SKM-1 (cell line): ENCODE measurements at regions not wholly inside any gene's neighbourhood (a gene's known extent, or its start where the extent isn't known, plus 50 kb on each side); places are given as distances from the start of the nearest gene placed in this dataset.

Source experiments
- DNase-seq: peaks from one replicate; lab custom pipeline; 2025; ENCODE audit not compliant: unreplicated experiment; lab: John Stamatoyannopoulos, UW

DNA sequence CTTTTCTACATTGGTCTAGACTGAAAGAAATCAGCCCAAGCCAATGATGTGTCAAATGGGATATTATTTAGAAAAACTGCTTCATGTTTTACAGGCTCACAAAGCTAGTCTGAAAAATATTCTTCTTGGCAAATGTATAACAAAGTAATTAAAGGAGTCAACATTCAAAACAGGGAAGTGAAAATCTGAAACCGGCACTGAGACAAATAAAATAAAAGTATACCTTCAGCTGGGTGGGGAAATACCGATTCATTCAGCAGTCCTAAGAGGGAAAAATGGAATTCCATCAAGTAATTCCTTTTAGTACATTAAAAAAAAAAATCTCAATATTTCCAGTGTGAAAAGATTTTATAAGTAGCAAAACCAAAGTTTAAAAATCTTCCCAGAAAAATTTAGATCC is 259.6 kb upstream of the SLC24A2 start:
- no peak for DNase-seq

DNA sequence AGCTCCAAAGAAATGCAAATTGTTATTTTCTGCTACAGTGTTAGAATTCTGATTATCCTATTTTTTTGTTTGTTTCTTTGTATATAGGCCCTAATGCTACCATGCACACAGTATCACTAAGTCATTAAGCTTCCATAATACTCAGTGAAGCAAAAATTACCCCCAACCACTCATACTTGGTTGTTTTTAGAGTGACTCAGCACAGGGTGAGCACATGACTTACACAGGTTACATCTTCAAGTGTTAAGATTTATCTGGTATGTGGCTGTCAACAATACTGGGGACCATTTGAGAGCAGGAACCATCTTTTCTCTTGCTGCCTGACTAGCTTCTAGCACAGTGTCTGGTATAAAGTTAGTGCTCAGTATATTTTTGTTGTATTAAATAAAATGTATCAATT is 255.8 kb upstream of the SLC24A2 start:
- DNase-seq = no peak

DNA sequence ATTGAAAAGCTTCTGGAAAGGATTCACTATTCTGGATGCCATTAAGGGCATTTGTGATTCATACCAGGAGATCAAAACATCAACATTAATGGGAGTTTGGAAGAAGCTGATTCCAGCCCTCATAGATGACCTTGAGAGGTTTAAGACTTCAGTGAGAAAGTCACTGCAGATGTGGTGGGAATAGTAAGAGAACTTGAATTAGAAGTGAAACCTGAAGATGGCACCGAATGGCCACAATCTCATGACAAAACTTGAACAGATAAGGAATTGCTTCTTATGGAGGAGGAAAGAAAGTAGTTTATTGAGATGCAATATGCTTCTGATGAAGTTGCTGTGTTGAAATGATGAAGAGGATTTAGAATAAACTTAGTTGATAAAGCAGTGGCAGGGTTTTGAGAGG is 254.6 kb upstream of the SLC24A2 start:
- no peak for DNase-seq

DNA sequence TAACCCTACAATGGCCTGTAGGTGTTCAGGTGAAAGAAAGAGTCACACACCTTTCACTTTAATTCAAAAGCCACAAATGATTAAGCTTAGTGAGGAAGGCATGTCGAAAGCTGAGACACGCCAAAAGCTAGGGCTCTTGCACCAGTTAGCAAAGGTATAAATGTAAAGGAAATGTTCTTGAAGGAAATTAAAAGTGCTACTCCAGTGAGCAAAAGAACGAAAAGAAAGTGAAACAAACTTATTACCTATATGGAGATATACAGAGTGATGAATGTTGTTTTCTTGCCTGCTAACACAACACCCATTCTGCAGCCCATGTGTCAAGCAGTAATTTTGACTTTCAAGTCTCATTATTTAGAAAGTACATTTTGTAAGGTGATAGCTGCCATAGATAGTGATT is 254.2 kb upstream of the SLC24A2 start:
- no peak for DNase-seq

DNA sequence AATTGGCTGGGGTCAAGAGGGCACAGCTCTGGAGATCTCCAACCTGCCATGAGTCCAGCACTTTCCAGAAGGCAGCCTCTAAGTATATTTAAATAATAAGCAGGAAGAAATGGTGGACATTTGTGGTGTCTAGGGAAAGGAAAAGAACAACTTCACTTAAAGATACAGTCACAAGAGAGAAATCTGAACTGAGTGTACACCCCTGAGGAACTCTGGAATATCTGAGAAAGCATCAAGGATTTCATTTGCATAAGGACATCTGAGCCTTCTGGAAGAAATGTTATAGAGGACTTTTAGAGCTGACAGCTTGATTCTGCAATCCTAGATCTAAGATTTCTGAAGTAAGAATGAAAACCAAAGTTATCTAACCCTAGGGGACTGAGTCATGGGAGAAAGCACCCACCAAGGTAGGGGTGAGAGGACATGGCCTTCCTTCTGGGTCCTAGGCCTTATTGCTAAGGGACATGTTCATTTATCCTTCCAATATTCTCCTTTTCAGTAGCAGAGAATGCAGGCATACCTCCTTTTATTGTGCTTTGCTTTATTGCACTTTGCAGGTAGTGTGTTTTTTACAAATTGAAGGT is 253.4 kb upstream of the SLC24A2 start:
- DNase-seq = no peak

DNA sequence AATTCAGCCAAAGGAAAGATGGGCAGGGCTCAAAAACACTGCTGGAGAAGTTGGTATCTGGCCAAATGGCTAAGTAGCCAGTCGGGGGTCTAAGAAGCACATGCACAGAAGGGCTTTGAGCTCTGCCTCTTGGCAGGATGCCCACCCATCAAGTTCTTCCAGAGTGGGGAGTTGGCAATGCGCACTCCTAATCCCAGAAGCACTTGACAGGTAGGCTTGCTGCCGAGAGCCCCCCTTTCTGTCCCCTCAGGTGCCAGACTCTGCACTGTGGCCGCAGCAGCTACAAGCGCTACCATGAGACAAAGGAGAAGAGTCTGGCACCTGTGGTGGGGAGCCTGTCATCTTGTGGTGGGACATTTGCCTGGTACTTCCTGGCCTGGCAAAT is 252.9 kb upstream of the SLC24A2 start:
- DNase-seq = no peak

DNA sequence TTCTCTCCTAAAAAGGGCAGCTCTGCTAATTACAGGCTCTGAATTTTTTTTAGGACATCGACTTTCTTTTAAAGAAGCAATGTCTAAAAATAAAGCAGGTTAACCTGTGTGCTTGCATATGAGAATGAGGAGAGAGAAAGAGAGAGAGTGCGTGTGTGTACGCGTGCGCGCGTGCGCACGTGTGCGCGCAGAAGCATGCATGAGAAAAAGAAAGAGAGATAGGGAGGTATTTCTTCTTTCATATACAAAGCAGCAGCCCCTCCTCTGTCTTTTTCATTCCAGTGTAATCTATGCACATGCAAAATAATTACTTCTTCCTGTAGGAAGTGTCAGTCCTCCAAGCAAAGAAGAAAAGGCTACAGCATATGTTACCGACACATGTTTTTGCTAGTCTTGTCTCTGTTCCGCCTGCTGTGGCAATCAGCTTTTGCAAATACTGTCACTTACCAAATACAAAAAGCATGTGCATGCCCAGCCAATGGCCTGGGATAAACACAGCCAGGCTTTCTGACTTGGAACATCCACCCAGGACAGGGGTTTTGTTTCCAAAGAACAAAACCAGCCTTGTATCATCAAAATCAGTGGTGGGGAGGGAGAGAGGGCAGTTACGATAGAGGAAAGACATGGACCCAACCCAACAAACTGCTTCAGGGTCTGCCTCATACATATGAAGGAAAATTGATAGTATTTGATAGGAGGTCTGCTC is 252.3 kb upstream of the SLC24A2 start:
- no peak for DNase-seq

DNA sequence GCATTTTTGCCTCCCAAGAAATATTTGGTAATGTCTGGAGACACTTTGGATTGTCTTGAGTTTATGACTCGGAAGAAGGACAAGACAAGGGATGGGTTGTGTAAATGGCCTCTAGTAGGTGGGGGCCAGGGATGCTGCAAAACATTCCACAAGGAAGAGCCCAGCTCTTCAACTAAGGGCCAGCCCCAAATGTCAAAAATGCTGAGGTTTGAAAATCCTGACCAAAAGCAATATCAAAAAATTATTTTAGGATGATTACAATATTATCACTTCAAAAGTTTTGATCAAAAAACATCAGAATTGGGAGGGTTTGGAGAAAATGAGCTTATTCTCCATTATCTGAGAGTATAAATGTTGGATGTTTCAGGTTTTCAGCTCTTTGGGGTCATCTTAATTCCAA is 248.9 kb upstream of the SLC24A2 start:
- DNase-seq = no peak

DNA sequence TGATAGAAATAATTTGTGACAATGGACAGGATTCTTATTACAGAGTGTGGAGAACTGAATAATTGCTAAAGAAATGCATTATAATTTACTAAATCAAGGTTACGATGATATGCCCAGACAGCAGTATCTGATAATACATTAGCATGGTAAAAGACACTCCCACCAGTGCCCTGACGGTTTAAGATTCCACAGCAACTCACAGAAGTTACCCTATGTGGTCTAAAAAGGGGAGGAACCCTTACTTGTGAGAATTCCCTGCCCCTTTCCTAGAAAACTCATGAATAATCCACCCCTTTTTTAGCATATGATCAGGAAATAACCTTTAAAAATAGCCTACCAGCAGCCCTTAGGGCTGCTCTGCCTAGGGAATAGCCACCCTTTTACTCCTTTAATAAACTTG is 244.7 kb upstream of the SLC24A2 start:
- DNase-seq = no peak

DNA sequence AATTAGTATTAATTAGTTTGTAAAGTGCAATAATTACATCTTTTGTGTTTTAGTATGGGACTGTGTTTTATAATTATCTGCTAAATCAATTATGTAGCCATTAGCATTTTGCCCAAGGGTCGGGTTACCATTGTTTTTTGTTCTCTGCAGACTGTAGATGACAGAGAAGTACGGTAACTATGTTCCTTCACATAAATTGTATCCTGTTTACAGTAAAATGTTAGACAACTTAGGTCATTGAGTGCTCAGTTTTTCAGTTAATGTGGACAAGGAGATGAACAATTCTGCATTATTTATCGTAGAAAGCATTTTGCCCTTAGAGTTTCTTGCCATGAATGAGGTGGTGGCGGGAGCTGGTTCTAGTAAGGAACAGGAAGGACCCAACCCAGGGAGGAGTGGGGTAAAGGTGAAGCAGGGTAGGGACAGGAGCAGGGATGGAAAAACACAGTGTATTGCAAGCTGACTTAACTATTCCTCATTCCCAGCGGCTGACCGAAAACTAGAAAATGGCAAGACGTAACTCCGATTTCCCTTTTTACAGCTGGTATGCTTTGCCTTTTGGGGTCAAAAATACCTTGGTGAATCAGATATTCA is 243.7 kb upstream of the SLC24A2 start:
- DNase-seq = no peak

DNA sequence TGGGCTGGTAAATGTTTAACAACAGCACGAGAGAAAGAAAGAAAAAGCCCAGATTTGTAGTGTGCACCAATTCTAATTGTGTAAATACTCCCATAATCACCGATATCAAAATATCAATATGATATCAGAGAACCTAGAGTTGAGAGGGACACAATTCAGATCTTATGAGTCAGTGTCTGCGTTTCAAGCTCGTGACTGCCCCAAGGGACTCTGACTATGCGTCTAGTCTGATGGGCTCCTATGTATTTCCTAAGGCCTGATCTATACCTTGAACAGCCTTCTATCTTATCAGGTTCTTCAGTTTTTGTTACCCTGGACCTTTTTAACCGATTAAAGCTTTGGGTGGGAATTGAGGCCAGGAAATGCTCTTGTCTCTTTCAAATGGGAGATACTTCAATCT is 243.0 kb upstream of the SLC24A2 start:
- DNase-seq = no peak

DNA sequence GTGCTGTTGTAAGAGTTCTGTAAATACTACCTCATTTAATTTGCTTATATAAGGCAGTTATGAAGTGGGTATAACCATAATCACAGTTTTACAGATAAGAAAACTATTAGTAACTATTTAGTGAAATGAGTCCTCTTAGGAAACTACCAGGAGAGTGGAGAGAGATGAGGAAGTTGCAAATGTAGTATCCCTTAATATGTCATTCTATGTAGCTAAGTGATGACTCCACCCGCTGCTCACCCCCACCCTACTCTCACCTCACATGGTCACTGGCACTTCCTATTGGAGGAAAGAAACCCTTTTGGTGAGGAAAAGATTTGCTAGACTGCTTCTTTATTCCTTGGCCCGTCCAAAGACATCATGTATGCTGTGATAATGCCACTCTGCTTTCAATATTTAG is 241.8 kb upstream of the SLC24A2 start:
- DNase-seq = no peak

DNA sequence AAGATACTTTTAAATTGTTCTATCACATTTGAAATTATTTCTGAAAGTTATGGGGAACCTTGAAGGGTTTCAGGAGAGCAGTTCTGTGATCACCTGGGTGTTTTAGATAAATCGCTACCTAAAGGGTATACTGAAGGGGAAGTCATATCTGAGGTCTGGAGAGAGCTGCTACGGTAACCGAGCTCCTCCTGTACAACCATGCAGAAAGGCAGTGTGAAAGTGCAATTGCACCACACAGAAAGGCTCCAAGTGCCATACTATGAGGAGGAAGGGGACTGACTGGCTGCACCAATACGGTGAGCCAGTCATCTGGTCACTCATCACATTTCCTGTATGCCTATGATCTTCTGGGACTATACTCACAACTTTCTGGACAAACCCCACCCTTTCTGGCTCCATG is 241.4 kb upstream of the SLC24A2 start:
- no peak for DNase-seq

DNA sequence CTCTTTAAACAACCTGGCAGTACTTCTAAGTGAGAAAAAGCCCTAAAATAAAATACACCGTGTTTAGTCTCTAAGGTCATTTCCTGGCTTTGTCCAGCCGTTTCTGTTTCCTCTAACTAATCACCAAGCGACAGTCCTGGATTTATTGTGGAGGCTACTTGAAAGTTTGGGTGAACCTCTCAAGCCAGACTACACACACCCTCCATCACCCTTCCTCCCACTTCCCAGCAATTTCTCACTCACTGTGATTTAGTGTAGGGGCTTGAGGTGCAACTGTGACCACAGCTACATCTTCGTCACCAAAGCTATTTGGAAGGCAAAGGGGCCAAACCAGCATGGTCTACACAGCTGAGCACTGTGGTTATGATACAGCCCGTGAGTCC is 240.0 kb upstream of the SLC24A2 start:
- DNase-seq = no peak

DNA sequence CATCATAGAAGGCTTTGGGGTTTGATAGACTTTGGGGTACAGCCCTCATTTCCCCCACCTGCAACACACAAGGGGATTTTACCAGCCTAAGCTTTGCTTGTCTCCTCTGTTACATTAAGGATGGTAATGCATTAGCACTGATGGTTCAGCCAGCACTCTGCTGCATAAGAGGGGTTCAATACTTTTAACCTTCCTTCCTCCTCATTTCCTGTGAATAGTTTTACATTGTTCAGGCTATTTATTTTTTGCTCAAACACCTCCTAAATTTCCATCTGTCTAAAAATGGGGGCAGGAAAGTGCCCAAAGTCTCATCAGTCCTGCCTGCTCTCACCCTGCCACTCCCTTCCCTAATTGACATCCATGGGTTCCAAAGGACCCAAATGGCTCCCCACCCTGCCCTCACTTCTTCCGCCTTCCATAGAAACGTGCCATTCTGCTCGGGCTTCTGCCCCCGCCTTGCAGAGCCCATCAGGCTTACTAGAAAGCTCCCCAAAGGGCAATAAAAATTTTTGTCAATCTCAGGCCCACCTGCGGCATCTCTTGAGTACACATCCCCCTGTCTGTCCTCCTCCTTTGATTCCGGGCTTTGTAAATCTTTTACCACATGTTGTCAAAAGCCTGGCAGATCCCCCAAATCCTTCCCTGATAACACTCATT is 239.5 kb upstream of the SLC24A2 start:
- DNase-seq = no peak

DNA sequence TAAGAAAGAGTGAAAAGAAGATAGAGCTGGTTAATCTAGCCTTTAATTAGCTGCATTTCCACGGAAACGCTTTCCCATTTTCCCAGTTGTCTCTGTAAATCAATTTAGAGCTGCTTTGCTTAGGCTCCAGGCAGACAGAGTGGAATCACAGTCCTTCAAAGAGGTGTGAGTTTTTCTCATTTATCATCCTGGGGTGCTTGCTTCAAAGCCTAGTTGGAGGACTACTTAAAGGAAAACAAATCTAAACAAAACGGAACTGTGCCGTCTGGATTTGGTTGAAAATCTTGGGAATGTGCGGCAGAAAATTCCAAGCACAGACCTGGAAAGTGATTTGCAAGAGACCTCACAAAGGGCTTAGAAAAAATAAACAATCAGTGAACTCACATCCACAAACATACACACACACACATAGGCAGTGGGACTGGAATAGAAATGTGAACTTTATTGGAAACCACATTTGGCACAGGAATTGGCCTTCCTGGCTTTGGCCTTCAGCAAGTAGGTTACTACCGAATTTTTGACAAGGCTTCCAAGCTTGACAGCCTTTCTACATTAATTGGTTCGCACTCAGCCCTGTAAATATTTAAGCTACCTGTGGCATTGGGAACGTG is 235.2 kb upstream of the SLC24A2 start:
- no peak for DNase-seq

DNA sequence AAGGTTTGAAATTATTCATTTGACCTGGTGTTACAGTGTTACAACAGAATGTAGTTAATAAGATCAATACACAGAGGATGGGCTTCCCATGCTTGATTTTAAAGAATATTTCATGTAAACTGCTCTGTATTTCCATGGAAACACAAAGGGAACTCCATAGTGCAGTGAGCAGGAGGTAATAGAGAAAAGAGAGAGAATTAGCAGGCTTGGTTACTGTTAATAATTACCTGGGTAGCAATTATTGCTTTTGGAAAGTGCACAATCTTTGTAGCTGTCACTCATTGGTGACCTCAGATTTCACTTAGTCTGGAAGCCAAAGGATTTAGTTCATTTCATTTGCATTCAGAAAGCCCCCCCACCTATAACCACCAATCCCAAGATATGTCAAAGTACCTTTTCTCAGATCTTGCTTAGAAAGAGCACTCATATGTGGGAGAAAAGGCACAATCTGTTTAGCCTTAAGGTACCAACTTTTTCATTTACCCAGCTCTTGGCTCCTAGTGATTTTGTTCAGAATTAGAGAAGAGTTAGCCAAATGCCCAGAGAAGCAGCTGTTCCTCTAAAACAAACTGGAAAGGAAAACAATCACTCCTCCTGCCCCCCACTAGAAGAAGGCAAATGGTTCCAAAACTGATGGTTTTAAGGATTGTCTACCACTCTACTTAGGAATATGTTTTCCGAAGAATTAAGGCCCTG is 234.5 kb upstream of the SLC24A2 start:
- no peak for DNase-seq

DNA sequence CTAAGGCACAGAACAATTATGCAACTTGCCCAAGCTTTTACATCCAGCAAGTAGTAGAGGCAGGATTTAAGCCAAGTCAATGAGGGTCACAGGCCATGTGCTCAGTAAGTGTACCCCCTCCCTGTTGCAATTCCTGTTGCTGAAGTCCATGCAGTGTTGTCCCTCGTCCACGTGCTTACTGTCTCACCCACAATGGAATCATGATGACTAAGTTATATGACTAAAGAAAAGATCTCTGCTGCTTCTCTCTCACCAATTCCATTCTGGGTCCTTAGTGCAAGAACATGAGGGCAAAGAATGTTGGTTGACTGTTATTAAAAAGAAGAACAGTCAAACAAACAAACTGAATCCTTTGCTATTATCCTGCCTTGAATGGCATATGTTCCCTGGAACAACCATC is 233.6 kb upstream of the SLC24A2 start:
- no peak for DNase-seq

DNA sequence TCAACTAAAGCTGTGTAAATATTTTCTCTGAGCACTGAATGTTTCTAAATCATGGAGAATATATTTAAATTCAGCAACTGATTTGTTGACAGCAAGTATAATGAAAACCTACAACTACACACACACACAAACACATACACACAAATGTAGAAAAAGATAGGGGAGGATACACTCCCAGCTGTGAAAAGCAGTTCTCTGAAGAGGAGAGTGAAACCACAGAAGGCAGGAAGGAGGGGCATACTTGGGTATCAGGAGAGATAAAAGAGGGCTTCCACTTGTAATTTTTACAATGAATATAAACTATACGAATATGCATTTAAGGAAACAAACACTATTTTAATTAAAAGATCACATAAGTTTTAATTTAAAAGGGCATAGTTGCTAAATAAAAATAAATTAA is 227.8 kb upstream of the SLC24A2 start:
- DNase-seq = no peak

DNA sequence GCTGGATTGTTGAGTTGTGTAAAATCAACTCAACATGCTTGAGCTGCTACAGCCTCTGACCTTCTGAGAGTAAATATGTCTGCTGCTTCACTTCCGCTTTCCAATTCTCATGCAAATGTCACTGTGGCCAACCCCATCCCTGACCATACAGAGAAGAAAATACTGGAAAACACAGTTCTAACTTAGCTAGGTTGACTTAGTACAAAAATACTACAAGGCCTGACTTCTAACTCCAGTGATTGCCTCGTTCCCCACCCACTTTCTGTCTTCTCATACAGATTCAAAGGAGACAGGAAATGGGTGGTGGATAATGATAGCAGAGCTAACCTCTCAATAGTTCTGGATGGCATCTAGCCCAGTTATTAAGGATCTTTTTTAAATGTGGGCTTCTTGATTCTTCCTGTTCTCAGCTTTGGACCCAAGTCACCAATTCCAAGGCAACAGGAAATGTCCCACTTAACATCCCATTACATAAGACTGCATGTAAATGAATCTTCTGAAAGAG is 226.6 kb upstream of the SLC24A2 start:
- no peak for DNase-seq

DNA sequence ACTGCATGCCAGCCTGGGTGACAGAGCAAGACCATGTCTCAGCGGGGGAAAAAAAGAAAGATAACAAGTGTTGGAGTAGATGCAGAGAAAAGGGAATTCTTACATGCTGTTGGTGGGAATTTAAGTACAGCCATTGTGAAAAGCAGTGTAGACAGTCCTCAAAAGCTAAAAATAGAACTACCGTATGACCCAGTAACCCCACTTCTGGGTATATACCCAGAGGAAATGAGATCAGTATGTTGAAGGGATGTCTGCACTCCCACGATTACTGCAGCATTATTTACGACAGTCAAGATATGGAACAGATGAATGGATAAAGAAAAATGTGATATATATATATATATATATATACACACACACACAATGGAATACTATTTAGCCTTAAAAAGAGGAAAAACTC is 225.3 kb upstream of the SLC24A2 start:
- DNase-seq = no peak
